ENCODE measurements at regions not wholly inside any gene's neighbourhood (a gene's known extent, or its start where the extent isn't known, plus 50 kb on each side); places are given as distances from the start of the nearest gene placed in this dataset.
"Not testable (repeated sequence)": the region's sequence is repeated elsewhere in the genome, so short reads cannot be mapped to it uniquely, and the experiment has no call there.

DNA sequence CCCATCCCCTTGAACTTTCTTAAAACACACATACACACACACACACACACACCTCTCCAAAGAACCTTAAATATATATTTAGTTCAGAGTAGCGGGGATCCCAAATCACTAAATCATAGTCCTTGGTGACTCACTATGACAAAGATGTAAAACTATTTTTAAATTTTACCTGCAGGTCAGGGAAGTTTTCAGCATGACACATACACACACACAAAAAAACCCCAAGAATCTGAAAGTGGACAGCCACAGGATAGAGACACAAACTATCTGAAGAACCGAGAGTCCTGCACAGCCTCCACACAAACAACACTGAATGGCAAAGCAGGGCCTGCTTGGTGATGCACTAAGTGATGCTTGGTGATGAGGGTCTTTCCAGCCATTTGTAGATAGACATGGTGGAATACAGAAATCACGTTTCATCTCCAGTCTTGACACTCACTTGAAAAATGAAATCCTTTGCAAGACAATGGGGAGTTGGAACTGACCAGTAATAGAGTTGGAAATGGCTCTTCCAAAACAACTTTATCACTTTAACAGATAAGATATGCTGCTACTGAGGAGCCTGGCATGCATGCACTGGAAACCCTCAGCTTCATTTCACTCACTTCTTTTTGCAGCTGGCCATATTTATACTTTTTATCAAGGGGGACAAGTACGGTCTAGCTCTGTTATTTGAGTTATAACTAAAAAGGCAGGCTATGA lies 307.3 kb downstream of the RAPGEF2 start:
- no peak for ATAC-seq
- Mint-ChIP-seq H3K4me3 (no peak overlapping the region), H3K36me3 (no peaks in the 10 kb centered on the region), H3K4me1 (no peaks in the 10 kb centered on the region), H3K9me3 (no peaks in the 10 kb centered on the region), H3K27ac (no peak overlapping the region)
- no peak for DNase-seq (ENCODE audit: low spot score in 2 of 2)

DNA sequence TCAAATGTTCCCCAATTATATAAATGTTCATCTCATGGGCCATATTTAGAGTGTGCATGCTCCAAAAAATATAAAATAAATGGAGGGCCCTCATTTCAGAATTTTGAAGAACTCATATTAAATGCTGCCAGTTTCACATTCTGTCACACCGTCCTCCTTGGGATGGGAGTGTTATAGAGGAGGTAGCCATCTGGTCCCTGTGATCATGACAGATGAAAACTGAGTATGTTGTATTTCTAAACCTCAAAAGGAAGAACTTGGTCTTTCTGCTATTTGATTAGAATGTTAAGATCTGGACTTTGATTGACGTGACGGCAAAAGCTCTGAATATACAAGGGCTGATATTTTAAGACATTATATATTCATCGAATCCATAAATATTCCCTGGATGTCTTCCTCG lies 308.0 kb downstream of the RAPGEF2 start:
- DNase-seq (ENCODE audit: low spot score in 2 of 2) (no peak), ATAC-seq (no peak)
- H3K9me3 Mint-ChIP-seq: no peaks in the 10 kb centered on the region
- H3K36me3 Mint-ChIP-seq: no peaks in the 10 kb centered on the region
- H3K4me1 Mint-ChIP-seq: no peaks in the 10 kb centered on the region
- H3K4me3 Mint-ChIP-seq: no peak overlapping the region
- no peak overlapping the region for H3K27ac Mint-ChIP-seq

DNA sequence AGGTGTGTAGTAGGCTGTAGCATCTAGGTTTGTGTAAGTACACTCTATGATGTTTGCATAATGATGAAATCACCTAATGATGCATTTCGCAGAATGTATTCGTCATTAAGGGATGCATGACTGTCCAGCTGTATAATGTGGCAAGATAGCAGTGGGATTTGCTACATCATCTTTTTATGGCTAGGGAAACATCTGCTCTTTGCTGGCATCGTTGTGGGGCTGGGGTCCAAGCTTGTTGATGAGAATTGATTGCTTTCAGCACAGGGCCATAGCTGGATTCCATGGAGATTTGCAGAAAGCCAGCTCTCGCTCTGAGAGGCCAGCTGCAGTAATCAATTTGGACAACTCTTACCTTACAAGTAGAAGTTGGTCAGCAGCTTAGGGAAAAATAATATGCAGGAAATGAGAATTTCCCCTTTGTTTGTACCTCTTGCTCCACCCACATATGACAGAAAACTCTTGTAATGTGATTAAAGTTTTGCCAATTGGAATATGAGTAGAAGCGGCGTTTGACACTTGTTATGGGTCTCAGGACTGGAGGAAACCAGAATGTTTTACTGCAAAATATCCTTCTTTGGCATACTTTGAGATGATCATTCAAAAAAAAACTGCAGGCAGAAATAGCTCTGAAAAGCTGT lies 310.5 kb downstream of the RAPGEF2 start:
- no peak overlapping the region for H3K27ac Mint-ChIP-seq
- ATAC-seq (no peak), DNase-seq (ENCODE audit: low spot score in 2 of 2) (no peak)
- H3K9me3 Mint-ChIP-seq: no peaks in the 10 kb centered on the region
- no peaks in the 10 kb centered on the region for H3K4me1 Mint-ChIP-seq
- no peaks in the 10 kb centered on the region for H3K36me3 Mint-ChIP-seq
- H3K4me3 Mint-ChIP-seq: no peak overlapping the region

DNA sequence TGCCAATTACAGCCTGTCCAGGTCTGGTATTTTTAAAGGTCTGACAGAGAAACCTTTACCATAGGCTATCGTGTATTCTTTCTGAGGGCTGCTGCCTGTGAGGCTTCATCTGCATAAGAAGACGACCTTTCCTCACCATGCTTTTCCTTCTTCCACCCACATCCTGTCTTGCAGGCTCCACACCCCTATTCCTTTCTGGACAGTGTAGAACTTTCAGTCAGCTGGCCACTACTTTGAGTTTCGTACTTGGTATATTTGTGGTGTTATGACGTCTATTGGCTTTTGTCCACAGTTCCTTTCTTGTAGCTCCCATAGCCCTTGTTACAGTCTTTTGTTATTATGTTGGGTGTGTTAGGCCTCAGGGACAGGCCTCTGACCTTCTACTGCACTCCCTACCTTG lies 311.4 kb downstream of the RAPGEF2 start:
- no peaks in the 10 kb centered on the region for H3K9me3 Mint-ChIP-seq
- no peak overlapping the region for H3K27ac Mint-ChIP-seq
- H3K4me3 Mint-ChIP-seq: no peak overlapping the region
- DNase-seq (ENCODE audit: low spot score in 2 of 2) (no peak), ATAC-seq (no peak)
- no peaks in the 10 kb centered on the region for H3K4me1 Mint-ChIP-seq
- no peaks in the 10 kb centered on the region for H3K36me3 Mint-ChIP-seq

DNA sequence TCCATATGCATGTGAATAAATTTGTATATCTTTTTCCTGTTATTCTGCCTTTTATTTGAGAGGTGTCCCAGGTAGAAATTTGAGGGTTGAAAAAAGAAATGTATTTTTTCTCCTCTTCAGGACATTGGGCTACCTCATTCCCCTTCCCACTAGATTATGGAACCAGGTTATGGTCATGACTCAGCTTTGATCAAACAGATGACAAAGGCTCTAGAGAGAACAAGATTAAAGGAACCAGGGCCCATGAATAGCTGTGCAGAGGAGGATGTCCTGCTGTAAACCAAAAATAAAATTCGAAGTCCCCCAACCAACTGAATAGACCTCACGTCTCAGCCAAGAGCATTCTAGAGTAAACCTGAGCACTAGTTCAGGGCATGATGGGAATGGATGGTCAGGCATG lies 313.2 kb downstream of the RAPGEF2 start:
- Mint-ChIP-seq H3K9me3 (no peaks in the 10 kb centered on the region), H3K27ac (no peak overlapping the region), H3K4me1 (no peaks in the 10 kb centered on the region), H3K4me3 (no peak overlapping the region), H3K36me3 (no peaks in the 10 kb centered on the region)
- ATAC-seq (no peak), DNase-seq (ENCODE audit: low spot score in 2 of 2) (no peak)

DNA sequence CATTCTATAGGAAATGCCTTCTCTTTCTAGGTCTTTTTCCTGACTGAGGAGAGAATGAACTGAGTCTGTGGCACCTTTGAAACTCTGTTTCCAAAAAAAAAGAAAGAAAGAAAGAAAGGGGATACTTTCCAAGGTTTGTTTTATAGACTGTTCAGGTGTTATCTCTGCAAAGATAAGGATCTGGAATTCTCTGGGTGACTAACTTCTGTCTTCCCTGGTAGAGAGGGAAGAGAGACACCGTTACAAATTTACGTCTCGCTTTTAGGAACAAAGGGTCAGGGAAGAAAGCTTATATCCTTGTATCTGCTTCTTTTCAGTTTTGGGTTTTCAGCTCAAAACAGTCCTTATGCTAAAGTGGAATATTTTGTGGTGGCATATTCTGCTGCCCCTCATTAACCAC lies 314.1 kb downstream of the RAPGEF2 start:
- Mint-ChIP-seq H3K36me3 (no peaks in the 10 kb centered on the region), H3K27ac (no peak overlapping the region)

DNA sequence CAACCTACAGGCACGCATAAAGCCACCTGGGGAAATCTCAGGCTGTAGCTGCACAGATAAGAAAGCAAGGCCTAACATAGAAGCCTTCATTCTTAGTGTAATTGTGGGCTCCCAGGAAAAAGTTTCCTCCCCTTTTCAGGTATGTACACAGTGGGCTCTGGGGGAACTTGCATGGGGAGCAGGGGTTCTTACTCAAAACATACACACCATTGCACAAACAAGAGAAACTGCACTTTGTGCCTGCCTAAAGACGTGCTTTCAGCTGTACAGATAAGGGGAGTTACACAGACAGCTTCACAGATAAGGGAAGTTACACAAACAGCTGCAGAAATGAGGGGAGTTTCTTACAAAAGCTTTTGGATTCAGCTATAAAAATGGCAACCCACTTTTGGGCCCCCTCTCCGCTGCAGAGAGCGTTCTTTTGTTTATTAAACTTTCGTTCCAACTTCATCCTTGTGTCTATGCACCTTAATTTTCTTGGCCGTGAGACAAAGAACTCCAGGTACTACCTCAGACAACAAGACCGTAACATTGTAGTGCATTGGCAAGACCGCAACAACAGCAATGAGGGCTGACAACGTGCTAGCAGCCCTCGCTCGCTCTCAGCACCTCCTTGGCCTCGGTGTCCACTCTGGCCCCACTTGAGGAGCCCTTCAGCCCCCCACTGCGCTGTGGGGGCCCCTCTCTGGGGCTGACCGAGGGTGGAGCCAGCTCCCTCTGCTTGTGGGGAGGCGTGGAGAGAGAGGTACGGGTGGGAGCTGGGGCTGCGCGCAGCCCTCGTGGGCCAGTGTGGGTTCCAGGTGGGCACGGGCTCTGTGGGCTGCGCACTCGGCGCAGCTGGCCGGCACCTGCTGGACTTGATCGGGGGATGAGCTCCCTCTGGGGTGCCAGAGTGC lies 317.5 kb downstream of the RAPGEF2 start:
- Mint-ChIP-seq H3K9me3 (no peaks in the 10 kb centered on the region), H3K27ac (no peak overlapping the region), H3K36me3 (no peaks in the 10 kb centered on the region), H3K4me1 (no peaks in the 10 kb centered on the region), H3K4me3 (no peak overlapping the region)
- no peak for DNase-seq (ENCODE audit: low spot score in 2 of 2)
- ATAC-seq: no peak

More for the DNA sequence above, 314.1 kb downstream of the RAPGEF2 start:
- ATAC-seq: no peak
- no peaks in the 10 kb centered on the region for H3K4me1 Mint-ChIP-seq
- no peak overlapping the region for H3K4me3 Mint-ChIP-seq
- no peaks in the 10 kb centered on the region for H3K9me3 Mint-ChIP-seq
- no peak for DNase-seq (ENCODE audit: low spot score in 2 of 2)

DNA sequence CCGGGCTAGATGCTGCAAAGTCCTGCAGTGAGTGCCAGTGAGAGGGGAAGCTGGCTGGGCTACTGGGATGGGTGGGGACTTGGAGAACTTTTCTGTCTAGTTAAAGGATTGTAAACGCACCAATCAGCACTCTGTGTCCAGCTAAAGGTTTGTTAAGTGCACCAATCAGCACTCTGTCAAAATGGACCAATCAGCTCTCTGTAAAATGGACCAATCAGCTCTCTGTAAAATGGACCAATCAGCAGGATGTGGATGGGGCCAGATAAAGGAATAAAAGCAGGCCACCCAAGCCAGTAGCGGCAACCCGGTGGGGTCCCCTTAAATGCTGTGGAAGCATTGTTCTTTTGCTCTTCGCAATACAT lies 318.2 kb downstream of the RAPGEF2 start:
- H3K9me3 Mint-ChIP-seq; H3K4me3 Mint-ChIP-seq; H3K36me3 Mint-ChIP-seq; H3K27ac Mint-ChIP-seq; ATAC-seq; DNase-seq (ENCODE audit: low spot score in 2 of 2); H3K4me1 Mint-ChIP-seq: not testable (repeated sequence)

DNA sequence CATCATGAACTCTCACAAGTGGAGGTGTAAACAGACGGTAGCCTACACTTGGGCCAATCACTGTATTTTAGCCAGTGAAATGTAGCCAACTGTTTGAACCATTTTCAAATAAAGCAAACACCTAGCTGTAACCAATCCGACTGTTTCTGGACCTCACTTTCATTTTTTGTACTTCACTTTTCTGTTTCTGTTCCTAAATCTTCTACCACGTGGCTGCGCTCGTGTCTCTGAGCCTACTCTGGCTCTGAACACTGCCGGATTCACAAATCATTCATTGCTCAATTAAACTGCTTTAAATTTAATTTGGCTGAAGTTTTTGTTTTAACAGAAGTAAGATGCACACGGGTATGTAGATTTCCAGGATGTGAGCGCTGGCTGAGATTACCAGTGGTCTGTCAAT lies 319.1 kb downstream of the RAPGEF2 start:
- H3K4me1 Mint-ChIP-seq: no peaks in the 10 kb centered on the region
- H3K27ac Mint-ChIP-seq: no peak overlapping the region
- no peak for ATAC-seq
- DNase-seq (ENCODE audit: low spot score in 2 of 2): no peak
- H3K36me3 Mint-ChIP-seq: no peaks in the 10 kb centered on the region
- no peak overlapping the region for H3K4me3 Mint-ChIP-seq
- no peaks in the 10 kb centered on the region for H3K9me3 Mint-ChIP-seq

DNA sequence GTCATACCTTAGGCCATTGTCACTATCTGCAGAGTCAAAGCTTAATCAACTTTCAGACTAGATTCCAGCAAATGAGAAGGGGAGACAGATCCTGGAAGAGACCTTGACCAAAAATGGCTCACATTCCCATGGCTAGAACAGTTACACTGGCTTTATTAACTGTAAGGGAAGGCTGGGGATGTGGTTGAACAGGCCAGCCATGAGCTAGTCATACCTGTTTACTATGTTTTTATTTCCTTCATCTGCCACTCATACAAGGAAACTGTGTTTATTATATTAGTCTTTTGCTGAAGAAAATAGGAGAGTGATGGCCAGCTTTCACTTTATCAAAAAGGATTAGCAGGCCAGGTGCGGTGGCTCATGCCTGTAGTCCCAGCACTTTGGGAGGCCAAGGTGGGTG lies 319.7 kb downstream of the RAPGEF2 start:
- Mint-ChIP-seq H3K36me3 (no peaks in the 10 kb centered on the region), H3K27ac (no peak overlapping the region), H3K4me3 (no peak overlapping the region), H3K9me3 (no peaks in the 10 kb centered on the region), H3K4me1 (no peaks in the 10 kb centered on the region)
- DNase-seq (ENCODE audit: low spot score in 2 of 2) (no peak), ATAC-seq (no peak)

DNA sequence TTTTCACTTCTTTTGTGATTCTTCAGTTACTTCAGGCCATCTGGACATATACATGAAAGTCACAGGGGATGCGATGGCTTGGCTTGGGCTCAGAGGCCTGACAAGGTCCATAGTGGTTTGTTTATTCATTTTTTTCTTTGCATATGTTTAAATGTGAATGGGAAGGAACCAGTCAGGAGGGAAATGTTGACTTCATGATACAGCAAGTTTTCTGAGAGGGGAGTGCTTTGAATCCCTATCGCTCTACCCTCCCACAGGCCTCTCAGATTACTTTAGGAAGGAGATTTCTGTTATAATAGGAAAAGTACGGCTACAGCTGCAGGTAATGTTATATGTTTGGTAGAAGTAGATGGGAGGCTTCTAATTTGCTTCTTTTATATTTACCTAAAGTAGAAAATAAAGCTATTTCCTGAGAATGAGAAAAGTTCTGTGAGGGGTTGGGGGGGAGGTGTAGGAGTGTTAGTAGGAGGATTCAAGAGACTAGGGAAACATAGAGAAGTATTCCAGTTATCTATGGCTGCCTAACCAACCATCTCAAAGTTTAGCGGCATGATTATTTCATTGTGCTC lies 322.9 kb downstream of the RAPGEF2 start:
- no peak for DNase-seq (ENCODE audit: low spot score in 2 of 2)
- H3K9me3 Mint-ChIP-seq: no peaks in the 10 kb centered on the region
- no peak overlapping the region for H3K4me3 Mint-ChIP-seq
- ATAC-seq: no peak
- no peaks in the 10 kb centered on the region for H3K36me3 Mint-ChIP-seq
- no peak overlapping the region for H3K27ac Mint-ChIP-seq
- no peaks in the 10 kb centered on the region for H3K4me1 Mint-ChIP-seq

DNA sequence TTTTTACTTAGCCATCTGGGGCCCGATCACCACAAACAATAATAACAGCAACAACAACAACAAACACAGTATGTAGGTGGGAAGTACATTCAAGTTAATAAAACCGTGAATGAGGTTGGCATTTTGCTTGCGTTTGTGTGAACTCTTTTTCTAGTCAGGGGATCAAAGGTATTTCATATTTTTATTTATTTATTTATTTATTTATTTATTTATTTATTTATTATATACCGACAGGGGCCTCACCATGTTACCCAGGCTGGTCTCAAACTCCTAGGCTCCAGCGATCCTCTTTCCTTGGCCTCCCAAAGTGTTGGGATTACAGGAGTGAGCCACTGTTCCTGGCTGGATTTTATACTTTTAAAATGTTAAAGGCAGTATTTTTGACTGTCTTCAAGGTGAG lies 325.4 kb downstream of the RAPGEF2 start:
- no peak for DNase-seq (ENCODE audit: low spot score in 2 of 2)

DNA sequence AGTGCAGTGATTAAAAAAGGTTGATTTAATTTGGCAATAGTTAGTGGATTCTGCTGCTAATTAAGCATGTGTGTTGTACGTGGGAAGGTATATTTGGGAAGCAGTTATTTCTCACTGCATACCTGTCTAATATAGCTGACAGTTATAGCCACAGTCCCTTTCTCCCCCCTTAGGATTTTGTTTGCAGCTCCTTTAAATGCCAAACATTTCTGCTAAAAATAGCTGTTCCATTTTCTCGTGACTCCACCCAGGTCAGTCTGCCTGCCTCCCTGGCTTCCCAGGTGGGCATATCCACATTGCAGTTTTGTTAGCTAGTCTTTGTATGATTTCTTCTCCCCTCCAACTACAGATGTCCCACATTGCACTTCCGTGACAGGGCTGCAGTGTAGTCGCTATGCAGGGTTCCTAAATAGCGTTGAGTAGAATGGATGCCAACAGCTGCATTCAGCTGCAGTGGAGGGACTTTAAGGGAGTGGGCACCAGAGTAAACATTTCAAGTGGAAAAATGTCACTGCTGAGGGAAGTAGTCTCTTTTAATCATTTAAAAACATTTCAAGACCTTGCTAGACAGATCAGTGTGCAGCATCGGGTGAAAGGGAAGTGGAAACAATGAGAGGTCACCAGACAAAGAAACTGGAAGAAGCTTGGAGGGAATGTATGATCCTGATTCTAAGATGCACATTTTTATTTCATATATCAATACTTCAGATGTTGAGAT lies 326.3 kb downstream of the RAPGEF2 start:
- H3K4me3 Mint-ChIP-seq: no peak overlapping the region
- H3K27ac Mint-ChIP-seq: no peak overlapping the region
- DNase-seq (ENCODE audit: low spot score in 2 of 2) (no peak), ATAC-seq (no peak)
- H3K9me3 Mint-ChIP-seq: no peaks in the 10 kb centered on the region
- H3K36me3 Mint-ChIP-seq: peaks cover 5% of the 10 kb centered on the region
- H3K4me1 Mint-ChIP-seq: no peaks in the 10 kb centered on the region

More for the DNA sequence above, 325.4 kb downstream of the RAPGEF2 start:
- H3K4me3 Mint-ChIP-seq: no peak overlapping the region
- H3K27ac Mint-ChIP-seq: no peak overlapping the region
- ATAC-seq: no peak
- no peaks in the 10 kb centered on the region for H3K4me1 Mint-ChIP-seq
- no peaks in the 10 kb centered on the region for H3K9me3 Mint-ChIP-seq
- peaks cover 5% of the 10 kb centered on the region for H3K36me3 Mint-ChIP-seq

DNA sequence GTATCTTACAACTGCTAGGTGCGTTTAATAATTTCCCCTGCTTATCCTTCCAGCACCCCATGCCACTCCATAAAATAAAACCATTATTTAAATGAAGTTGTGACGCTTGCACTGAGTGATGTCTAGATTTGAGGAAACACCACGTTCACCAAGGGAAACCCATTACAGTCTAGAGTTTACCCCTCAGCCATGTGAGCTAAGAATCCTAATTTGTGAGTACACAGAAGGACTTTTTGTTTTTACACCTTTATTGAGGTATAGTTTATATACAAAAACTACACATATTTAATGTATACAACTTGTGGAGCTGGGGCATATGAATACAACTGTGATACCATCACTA lies 326.8 kb downstream of the RAPGEF2 start:
- Mint-ChIP-seq H3K36me3 (peaks cover 5% of the 10 kb centered on the region), H3K4me1 (no peaks in the 10 kb centered on the region), H3K9me3 (no peaks in the 10 kb centered on the region), H3K4me3 (no peak overlapping the region), H3K27ac (no peak overlapping the region)
- DNase-seq (ENCODE audit: low spot score in 2 of 2) (no peak), ATAC-seq (peak; percentile 16)

DNA sequence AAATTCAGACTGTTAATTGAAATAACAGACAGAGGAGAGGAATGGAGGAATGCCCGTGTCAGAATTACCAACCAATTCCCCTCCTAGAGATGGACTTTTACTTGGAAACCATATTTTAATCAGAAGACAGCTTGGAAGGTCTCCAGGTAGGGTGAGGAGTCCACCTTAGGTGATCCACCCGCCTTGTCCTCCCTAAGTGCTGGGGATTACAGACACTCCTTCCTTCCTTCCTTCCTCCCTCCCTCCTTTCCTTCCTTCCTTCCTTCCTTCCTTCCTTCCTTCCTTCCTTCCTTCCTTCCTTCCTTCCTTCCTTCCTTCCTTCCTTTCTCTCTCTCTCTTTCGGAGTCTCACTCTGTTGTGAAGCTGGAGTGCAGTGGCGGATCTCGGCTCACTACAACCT lies 328.0 kb downstream of the RAPGEF2 start:
- Mint-ChIP-seq H3K27ac (no peak overlapping the region), H3K9me3 (no peaks in the 10 kb centered on the region), H3K36me3 (peaks cover 5% of the 10 kb centered on the region), H3K4me3 (no peak overlapping the region), H3K4me1 (no peaks in the 10 kb centered on the region)
- ATAC-seq (no peak), DNase-seq (ENCODE audit: low spot score in 2 of 2) (no peak)
